Activated naive CD4-positive, alpha-beta T cell treated with anti-CD3 and anti-CD28 coated beads for 36 hours (primary cell): ENCODE measurements at regions not wholly inside any gene's neighbourhood (a gene's known extent, or its start where the extent isn't known, plus 50 kb on each side); places are given as distances from the start of the nearest gene placed in this dataset.

Source experiments
- CTCF ChIA-PET: fragments of 350-600 bp; sonication (Branson Sonifier 250); formaldehyde crosslinking; loops from one replicate; lab custom pipeline; 2021; ENCODE audit warnings: antibody characterized with exemption; lab: Charles Lee
- DNase-seq: peaks from one replicate; pipeline ENCODE4 v3.0.0-alpha.2; 2020
- H3K27ac Mint-ChIP-seq: one replicate; pipeline ENCODE4 v1.8.0; 2021; ENCODE audit warnings: mild to moderate bottlenecking, mixed read lengths
- H3K27me3 Mint-ChIP-seq: one replicate; pipeline ENCODE4 v1.8.0; 2021; ENCODE audit warnings: low read depth, mixed read lengths
- H3K36me3 Mint-ChIP-seq: one replicate; pipeline ENCODE4 v1.8.0; 2021; ENCODE audit warnings: low read depth, mixed read lengths
- H3K4me1 Mint-ChIP-seq: one replicate; pipeline ENCODE4 v1.8.0; 2021; ENCODE audit warnings: low read depth, mixed read lengths
- H3K4me3 Mint-ChIP-seq: one replicate; pipeline ENCODE4 v1.8.0; 2021; ENCODE audit warnings: mild to moderate bottlenecking, moderate library complexity, mixed read lengths
- H3K9me3 Mint-ChIP-seq: one replicate; pipeline ENCODE4 v1.8.0; 2021; ENCODE audit warnings: mixed read lengths
- intact Hi-C: fragments of 100-400 bp; cut with micrococcal nuclease; formaldehyde crosslinking; loops from one replicate; pipeline ENCODE4 v1.15.1; 2023

DNA sequence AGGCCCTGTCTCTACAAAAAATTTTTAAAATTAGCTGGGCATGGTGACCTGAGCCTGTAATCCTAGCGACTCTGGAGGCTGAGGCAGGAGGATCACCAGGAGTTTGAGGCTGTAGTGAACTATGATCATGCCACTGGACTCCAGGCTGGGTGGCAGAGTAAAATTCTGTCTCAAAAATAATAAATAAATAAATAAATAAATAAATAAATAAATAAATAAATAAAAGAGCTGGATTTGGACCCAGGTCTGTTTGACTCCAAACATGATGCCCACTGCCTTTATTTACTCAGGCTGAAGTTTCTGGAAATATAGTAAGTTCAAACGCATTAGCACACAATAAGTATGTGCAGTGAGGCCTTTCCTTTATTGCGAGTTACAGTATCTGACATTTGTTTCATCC lies 75.0 kb downstream of the THNSL2 start:
- H3K4me3 Mint-ChIP-seq = no peak overlapping the region
- DNase-seq = no peak
- CTCF ChIA-PET = no interaction called here
- H3K36me3 Mint-ChIP-seq = no peaks in the 10 kb centered on the region
- no peaks in the 10 kb centered on the region for H3K4me1 Mint-ChIP-seq
- H3K9me3 Mint-ChIP-seq = peaks cover 2% of the 10 kb centered on the region
- intact Hi-C loops = no loop called here
- H3K27me3 Mint-ChIP-seq = peaks cover 7% of the 10 kb centered on the region
- no peak overlapping the region for H3K27ac Mint-ChIP-seq

DNA sequence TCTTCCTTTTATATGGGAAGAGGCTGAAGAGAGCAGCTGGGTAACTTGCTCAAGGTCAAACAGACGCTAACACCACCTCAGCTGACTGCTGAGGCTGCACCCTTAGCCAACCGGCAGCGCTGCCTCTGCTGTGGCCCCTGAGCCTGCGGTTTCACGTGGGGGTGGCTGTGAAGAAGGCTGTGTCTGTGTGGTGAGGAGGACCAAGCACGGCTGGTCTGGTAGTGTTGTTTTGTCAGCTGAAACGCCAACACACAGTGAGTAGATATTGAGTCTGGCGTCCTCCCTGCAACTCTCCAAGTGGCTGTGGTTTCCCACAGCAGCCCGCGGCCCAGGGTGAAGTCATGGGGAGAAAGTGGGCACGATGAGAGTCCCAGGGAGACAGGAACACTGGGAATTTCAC lies 69.6 kb downstream of the THNSL2 start:
- H3K36me3 Mint-ChIP-seq = no peaks in the 10 kb centered on the region
- peaks cover 1% of the 10 kb centered on the region for H3K9me3 Mint-ChIP-seq
- CTCF ChIA-PET = interaction anchor here (0.6 kb wide), 1 partner anchor 52 kb away, joined by 3 read pairs; no protein-coding TSS in a partner anchor
- H3K27me3 Mint-ChIP-seq = no peaks in the 10 kb centered on the region
- H3K27ac Mint-ChIP-seq = no peak overlapping the region
- DNase-seq = no peak
- H3K4me1 Mint-ChIP-seq = no peaks in the 10 kb centered on the region
- intact Hi-C loops = no loop called here
- no peak overlapping the region for H3K4me3 Mint-ChIP-seq

DNA sequence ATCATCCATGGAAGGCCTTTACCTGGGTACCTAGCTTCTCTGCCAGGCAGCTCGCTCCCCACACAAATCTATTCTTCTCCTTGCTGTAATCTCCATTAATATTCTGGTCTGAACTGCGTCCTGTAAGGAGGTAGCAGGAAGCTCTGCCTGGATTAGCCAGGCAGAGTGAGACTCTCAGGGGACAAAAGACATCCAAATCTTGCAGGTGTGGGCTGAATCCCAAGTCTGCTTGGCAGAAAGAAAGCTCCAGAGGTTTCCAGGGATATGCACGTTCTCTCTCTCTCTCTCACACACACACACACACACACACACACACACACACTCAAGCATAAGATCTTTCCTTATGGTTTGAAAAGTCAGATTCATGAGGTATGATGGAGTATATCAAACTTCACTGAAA lies 66.5 kb downstream of the THNSL2 start:
- CTCF ChIA-PET = interaction anchor here (0.8 kb wide), 1 partner anchor 105 kb away, joined by 3 read pairs; no protein-coding TSS in a partner anchor
- intact Hi-C loops = no loop called here
- H3K4me3 Mint-ChIP-seq = no peak overlapping the region
- no peaks in the 10 kb centered on the region for H3K36me3 Mint-ChIP-seq
- H3K27ac Mint-ChIP-seq = no peak overlapping the region
- no peak for DNase-seq
- H3K4me1 Mint-ChIP-seq = no peaks in the 10 kb centered on the region
- peaks cover 4% of the 10 kb centered on the region for H3K27me3 Mint-ChIP-seq
- H3K9me3 Mint-ChIP-seq = no peaks in the 10 kb centered on the region
